Keratinocyte (primary cell): ENCODE measurements at regions not wholly inside any gene's neighbourhood (a gene's known extent, or its start where the extent isn't known, plus 50 kb on each side); places are given as distances from the start of the nearest gene placed in this dataset.

Experiments used
- DNase-seq: peaks from one replicate; pipeline ENCODE4 v3.0.0-alpha.2; 2011; ENCODE audit warnings: low read depth, missing footprints, low spot score
- FAIRE-seq: peaks from 2 replicates; lab custom pipeline; 2011; peaks lifted over from hg19 to GRCh38; lab: Jason Lieb, UNC
- H2AFZ ChIP-seq: 2 replicates; pipeline ENCODE4 v1.6.0; 2012; ENCODE audit warnings: low read length, control low read depth, inconsistent platforms; ENCODE audit not compliant: control insufficient read depth
- H3K27ac ChIP-seq: 2 replicates; pipeline ENCODE4 v1.5.1; 2011; ENCODE audit warnings: low read length; ENCODE audit not compliant: control insufficient read depth, insufficient read depth
- H3K27me3 ChIP-seq: 3 replicates; pipeline ENCODE4 v1.6.0; 2011; ENCODE audit warnings: low read length; ENCODE audit not compliant: control insufficient read depth, insufficient read depth; ENCODE audit errors: extremely low read depth
- H3K36me3 ChIP-seq, 2 experiments: 2 replicates in 1 of 2; 3 replicates in 1 of 2; pipeline ENCODE4 v1.5.1; 2011; ENCODE audit warnings: low read length in 2 of 2, mild to moderate bottlenecking in 1 of 2; ENCODE audit not compliant: control insufficient read depth in 2 of 2, insufficient read depth in 2 of 2; ENCODE audit errors: extremely low read depth in 1 of 2
- H3K4me1 ChIP-seq: 3 replicates; pipeline ENCODE4 v1.5.1; 2011; ENCODE audit warnings: low read length; ENCODE audit not compliant: control insufficient read depth, insufficient read depth; ENCODE audit errors: extremely low read depth
- H3K4me2 ChIP-seq: 3 replicates; pipeline ENCODE4 v1.6.0; 2011; ENCODE audit warnings: low read depth, low read length; ENCODE audit not compliant: control insufficient read depth, insufficient read depth; ENCODE audit errors: extremely low read depth
- H3K4me3 ChIP-seq, 3 experiments: fragments of 200-600 bp in 1 of 3; sonication (generic) in 1 of 3; 2 replicates in 2 of 3; 3 replicates in 1 of 3; pipeline ENCODE4 v1.5.1; 2011 to 2016; ENCODE audit warnings: low read length in 3 of 3, mild to moderate bottlenecking in 3 of 3, control low read depth in 2 of 3, inconsistent platforms in 1 of 3, low read depth in 1 of 3, mixed read lengths in 1 of 3, mixed run types in 1 of 3, moderate library complexity in 1 of 3; ENCODE audit not compliant: control insufficient read depth in 2 of 3, insufficient read depth in 2 of 3; ENCODE audit errors: extremely low read depth in 1 of 3
- H3K79me2 ChIP-seq: 2 replicates; pipeline ENCODE4 v1.6.0; 2012; ENCODE audit warnings: low read length; ENCODE audit not compliant: control insufficient read depth, insufficient read depth
- H3K9ac ChIP-seq: 3 replicates; pipeline ENCODE4 v1.6.0; 2011; ENCODE audit warnings: low read length; ENCODE audit not compliant: control insufficient read depth, insufficient read depth; ENCODE audit errors: extremely low read depth
- H3K9me1 ChIP-seq: 3 replicates; pipeline ENCODE4 v1.6.0; 2011; ENCODE audit warnings: low read length; ENCODE audit not compliant: control insufficient read depth, insufficient read depth; ENCODE audit errors: extremely low read depth
- H3K9me3 ChIP-seq: 2 replicates; pipeline ENCODE4 v1.5.1; 2012; ENCODE audit warnings: low read depth, low read length; ENCODE audit not compliant: control insufficient read depth
- H4K20me1 ChIP-seq: 3 replicates; pipeline ENCODE4 v1.6.0; 2011; ENCODE audit warnings: low read length; ENCODE audit not compliant: control insufficient read depth, insufficient read depth; ENCODE audit errors: extremely low read depth
- EZH2 ChIP-seq: IDR thresholded peaks from one replicate; pipeline ENCODE4 v1.6.1; 2012; ENCODE audit warnings: inconsistent platforms, mild to moderate bottlenecking, low read length, moderate library complexity
- dilution Hi-C: fragments of 300-500 bp; cut with MboI; formaldehyde crosslinking; loops from one replicate; pipeline ENCODE4 v1.7.0; 2020; ENCODE audit warnings: low sequenced_read_pairs; ENCODE audit not compliant: extremely low pct_ligation_motif_present
- TF ChIP-seq, protein P1 (sequence below), 3 experiments: IDR thresholded peaks in 1 of 3; conservative IDR thresholded peaks in 1 of 3; optimal IDR thresholded peaks in 1 of 3; 2 replicates in 2 of 3; 3 replicates in 1 of 3; pipeline versions ENCODE3 to v1.5.1; 2011; ENCODE audit warnings: low read length in 3 of 3, mild to moderate bottlenecking in 3 of 3, moderate library complexity in 2 of 3, control low read depth in 1 of 3, inconsistent platforms in 1 of 3; ENCODE audit not compliant: insufficient read depth in 2 of 3; ENCODE audit errors: extremely low read depth in 1 of 3

- TF ChIP-seq, protein P1, sequence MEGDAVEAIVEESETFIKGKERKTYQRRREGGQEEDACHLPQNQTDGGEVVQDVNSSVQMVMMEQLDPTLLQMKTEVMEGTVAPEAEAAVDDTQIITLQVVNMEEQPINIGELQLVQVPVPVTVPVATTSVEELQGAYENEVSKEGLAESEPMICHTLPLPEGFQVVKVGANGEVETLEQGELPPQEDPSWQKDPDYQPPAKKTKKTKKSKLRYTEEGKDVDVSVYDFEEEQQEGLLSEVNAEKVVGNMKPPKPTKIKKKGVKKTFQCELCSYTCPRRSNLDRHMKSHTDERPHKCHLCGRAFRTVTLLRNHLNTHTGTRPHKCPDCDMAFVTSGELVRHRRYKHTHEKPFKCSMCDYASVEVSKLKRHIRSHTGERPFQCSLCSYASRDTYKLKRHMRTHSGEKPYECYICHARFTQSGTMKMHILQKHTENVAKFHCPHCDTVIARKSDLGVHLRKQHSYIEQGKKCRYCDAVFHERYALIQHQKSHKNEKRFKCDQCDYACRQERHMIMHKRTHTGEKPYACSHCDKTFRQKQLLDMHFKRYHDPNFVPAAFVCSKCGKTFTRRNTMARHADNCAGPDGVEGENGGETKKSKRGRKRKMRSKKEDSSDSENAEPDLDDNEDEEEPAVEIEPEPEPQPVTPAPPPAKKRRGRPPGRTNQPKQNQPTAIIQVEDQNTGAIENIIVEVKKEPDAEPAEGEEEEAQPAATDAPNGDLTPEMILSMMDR (optimal IDR thresholded peaks at IDR 0.05 in 1 of 3, IDR thresholded peaks at IDR 0.05 in 1 of 3, conservative IDR thresholded peaks at IDR 0.05 in 1 of 3; ENCODE audit: extremely low read depth in 1 of 3, insufficient read depth in 2 of 3, low read length in 3 of 3), result no peak
- no peak for TF ChIP-seq EZH2
- dilution Hi-C loops, result no loop called here
- H3K9ac ChIP-seq, result no peak overlapping the region
- H3K4me1 ChIP-seq, result no peaks in the 10 kb centered on the region
- H2AFZ ChIP-seq, result no peak overlapping the region
- no peaks in the 10 kb centered on the region for H4K20me1 ChIP-seq
- no peaks in the 10 kb centered on the region for H3K9me1 ChIP-seq
- H3K9me3 ChIP-seq, result no peaks in the 10 kb centered on the region
- no peak overlapping the region for H3K4me2 ChIP-seq
- H3K4me3 ChIP-seq, result no peak overlapping the region
- H3K27me3 ChIP-seq, result no peaks in the 10 kb centered on the region
- FAIRE-seq (no peak), DNase-seq (no peak)
- H3K36me3 ChIP-seq, result no peaks in the 10 kb centered on the region
- no peak overlapping the region for H3K27ac ChIP-seq
- H3K79me2 ChIP-seq, result no peaks in the 10 kb centered on the region
Measured at GRCh38 chr5:66413931-66414330, 182.3 kb upstream of the MAST4 start.

- Histone ChIP-seq H3K36me3 (no peaks in the 10 kb centered on the region), H3K4me1 (no peaks in the 10 kb centered on the region), H3K27ac (no peak overlapping the region), H4K20me1 (no peaks in the 10 kb centered on the region), H2AFZ (no peak overlapping the region), H3K79me2 (no peaks in the 10 kb centered on the region), H3K9ac (no peak overlapping the region), H3K4me3 (no peak overlapping the region), H3K4me2 (no peak overlapping the region), H3K9me1 (no peaks in the 10 kb centered on the region), H3K9me3 (no peaks in the 10 kb centered on the region), H3K27me3 (no peaks in the 10 kb centered on the region)
- FAIRE-seq, result no peak
- dilution Hi-C loops, result no loop called here
- no peak for DNase-seq
- TF ChIP-seq, protein P1 (optimal IDR thresholded peaks at IDR 0.05 in 1 of 3, IDR thresholded peaks at IDR 0.05 in 1 of 3, conservative IDR thresholded peaks at IDR 0.05 in 1 of 3; ENCODE audit: extremely low read depth in 1 of 3, insufficient read depth in 2 of 3, low read length in 3 of 3), result no peak
- TF ChIP-seq EZH2, result no peak
Measured at GRCh38 chr5:66415208-66415607, 181.0 kb upstream of the MAST4 start.
